A673 (cell line): ENCODE measurements at regions not wholly inside any gene's neighbourhood (a gene's known extent, or its start where the extent isn't known, plus 50 kb on each side); places are given as distances from the start of the nearest gene placed in this dataset.

Experiments
- BruUV-seq: library from RNA; stranded (reverse); fragments of 400-500 nt; replicated peaks from 2 replicates; lab custom pipeline; 2021; lab: Mats Ljungman, UMichigan
- CTCF ChIA-PET: fragments of 300-600 bp; sonication (Branson Sonifier 250); formaldehyde crosslinking; loops from one replicate; lab custom pipeline; 2022; ENCODE audit warnings: antibody characterized with exemption; lab: Charles Lee
- POLR2A ChIA-PET: fragments of 300-600 bp; sonication (Branson Sonifier 250); formaldehyde crosslinking; loops from one replicate; lab custom pipeline; 2022; ENCODE audit warnings: antibody characterized with exemption; ENCODE audit not compliant: low non-redundant PET; lab: Charles Lee
- DNase-seq: peaks from one replicate; pipeline ENCODE4 v3.0.0-alpha.2; 2015; ENCODE audit warnings: low spot score
- H3K27ac ChIP-seq: fragments of 200-600 bp; sonication (generic); 2 replicates; pipeline ENCODE4 v1.5.1; 2016; ENCODE audit warnings: mixed run types, low read depth, mild to moderate bottlenecking, mixed read lengths, antibody characterized with exemption, low read length; ENCODE audit not compliant: poor library complexity, severe bottlenecking
- H3K27me3 ChIP-seq: fragments of 200-600 bp; sonication (generic); replicated peaks from 2 replicates; pipeline ENCODE4 v1.6.1; 2017; ENCODE audit warnings: mixed run types, low read depth, mild to moderate bottlenecking, mixed read lengths, antibody characterized with exemption, low read length; ENCODE audit not compliant: insufficient read depth, poor library complexity
- H3K36me3 ChIP-seq: fragments of 200-600 bp; sonication (generic); 2 replicates; pipeline ENCODE4 v1.6.1; 2016; ENCODE audit warnings: mixed run types, mild to moderate bottlenecking, mixed read lengths, antibody characterized with exemption, low read length; ENCODE audit not compliant: insufficient read depth, poor library complexity, severe bottlenecking
- H3K4me1 ChIP-seq: fragments of 200-600 bp; sonication (generic); 2 replicates; pipeline ENCODE4 v1.6.1; 2017; ENCODE audit warnings: mixed run types, mild to moderate bottlenecking, mixed read lengths, antibody characterized with exemption, low read length; ENCODE audit not compliant: insufficient read depth, poor library complexity, severe bottlenecking
- H3K4me3 ChIP-seq: fragments of 200-600 bp; sonication (generic); 2 replicates; pipeline ENCODE4 v1.5.1; 2016; ENCODE audit warnings: low read depth, mixed run types, mild to moderate bottlenecking, mixed read lengths, low read length; ENCODE audit not compliant: poor library complexity, severe bottlenecking
- H3K9me3 ChIP-seq: fragments of 200-600 bp; sonication (generic); 2 replicates; pipeline ENCODE4 v1.6.1; 2016; ENCODE audit warnings: mixed run types, low read depth, mild to moderate bottlenecking, mixed read lengths, antibody characterized with exemption, low read length; ENCODE audit not compliant: poor library complexity, severe bottlenecking
- EZH2 ChIP-seq: fragments of 200-600 bp; sonication (generic); IDR thresholded peaks from 2 replicates; pipeline ENCODE4 v1.6.1; 2017; ENCODE audit warnings: borderline replicate concordance, low read depth, mild to moderate bottlenecking, mixed read lengths, antibody characterized with exemption, low read length; ENCODE audit not compliant: poor library complexity, severe bottlenecking
- intact Hi-C: fragments of 100-400 bp; cut with micrococcal nuclease; formaldehyde crosslinking; loops from one replicate; pipeline ENCODE4 v1.10.0; 2022; ENCODE audit not compliant: unreplicated experiment
- TF ChIP-seq, protein P1 (sequence below): fragments of 300-800, 200-600 bp; sonication (generic); conservative IDR thresholded peaks from 2 replicates; pipeline ENCODE4 v1.5.1; 2017; ENCODE audit warnings: low read depth, mild to moderate bottlenecking, antibody characterized with exemption, low read length, moderate library complexity, mixed read lengths

DNA sequence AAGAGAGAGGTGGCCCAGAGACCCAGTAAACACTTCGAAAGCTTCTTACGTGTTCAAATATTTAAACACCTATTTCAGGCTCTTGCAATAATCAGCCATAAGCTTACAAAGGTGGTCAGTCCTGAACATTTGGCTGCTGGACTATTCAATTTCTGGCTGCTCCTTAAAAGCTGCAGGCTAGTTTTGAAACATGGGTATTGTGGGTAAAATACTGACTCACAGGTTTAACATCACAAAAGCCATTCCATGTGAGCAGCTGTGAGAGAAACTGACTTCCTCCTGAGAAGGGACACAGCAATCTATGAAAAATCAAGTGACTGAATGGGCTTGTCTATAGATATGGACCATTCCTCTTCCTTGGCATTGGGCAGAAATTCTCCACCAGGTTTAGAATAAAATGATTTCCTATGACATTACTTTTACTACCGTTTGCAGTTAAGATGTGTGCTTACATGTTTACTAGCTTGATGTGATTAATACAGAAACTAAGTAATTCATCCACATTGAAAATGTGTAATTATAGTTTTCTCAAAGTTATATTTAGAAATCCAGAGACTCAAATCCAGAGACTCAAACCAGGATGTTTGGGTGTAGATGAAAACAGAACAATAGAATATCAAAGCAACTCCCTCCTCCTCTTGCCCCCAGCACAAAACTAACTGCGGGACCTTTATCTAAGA is 252.3 kb downstream of the GATA3 start:
- Histone ChIP-seq H3K27me3 (peaks cover 21% of the 10 kb centered on the region), H3K9me3 (no peaks in the 10 kb centered on the region), H3K4me1 (no peaks in the 10 kb centered on the region), H3K4me3 (no peak overlapping the region), H3K36me3 (no peaks in the 10 kb centered on the region), H3K27ac (no peak overlapping the region)
- POLR2A ChIA-PET = no interaction called here
- DNase-seq = no peak
- intact Hi-C loops = no loop called here
- CTCF ChIA-PET = no interaction called here
- BruUV-seq = no TSS peak
- TF ChIP-seq, protein P1, sequence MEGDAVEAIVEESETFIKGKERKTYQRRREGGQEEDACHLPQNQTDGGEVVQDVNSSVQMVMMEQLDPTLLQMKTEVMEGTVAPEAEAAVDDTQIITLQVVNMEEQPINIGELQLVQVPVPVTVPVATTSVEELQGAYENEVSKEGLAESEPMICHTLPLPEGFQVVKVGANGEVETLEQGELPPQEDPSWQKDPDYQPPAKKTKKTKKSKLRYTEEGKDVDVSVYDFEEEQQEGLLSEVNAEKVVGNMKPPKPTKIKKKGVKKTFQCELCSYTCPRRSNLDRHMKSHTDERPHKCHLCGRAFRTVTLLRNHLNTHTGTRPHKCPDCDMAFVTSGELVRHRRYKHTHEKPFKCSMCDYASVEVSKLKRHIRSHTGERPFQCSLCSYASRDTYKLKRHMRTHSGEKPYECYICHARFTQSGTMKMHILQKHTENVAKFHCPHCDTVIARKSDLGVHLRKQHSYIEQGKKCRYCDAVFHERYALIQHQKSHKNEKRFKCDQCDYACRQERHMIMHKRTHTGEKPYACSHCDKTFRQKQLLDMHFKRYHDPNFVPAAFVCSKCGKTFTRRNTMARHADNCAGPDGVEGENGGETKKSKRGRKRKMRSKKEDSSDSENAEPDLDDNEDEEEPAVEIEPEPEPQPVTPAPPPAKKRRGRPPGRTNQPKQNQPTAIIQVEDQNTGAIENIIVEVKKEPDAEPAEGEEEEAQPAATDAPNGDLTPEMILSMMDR = no peak
- no peak for TF ChIP-seq EZH2

DNA sequence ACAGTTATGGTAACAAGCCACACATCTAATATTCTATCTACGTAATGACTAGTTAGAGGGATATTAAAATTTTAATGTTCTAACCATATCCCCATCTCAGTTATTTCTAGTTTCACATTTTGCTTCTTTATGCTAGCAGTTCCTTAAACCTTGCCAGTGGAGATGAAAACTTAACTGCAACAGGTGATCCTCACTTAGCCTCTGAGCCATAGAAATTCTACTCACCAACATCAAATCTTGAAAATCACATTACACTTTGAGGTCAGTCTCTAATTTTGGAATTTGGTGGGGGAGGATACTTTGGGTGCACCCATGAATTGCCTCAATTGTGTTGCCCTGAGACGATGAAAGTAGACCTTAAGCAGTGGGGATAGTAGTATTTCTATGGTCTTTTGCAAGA is 256.4 kb downstream of the GATA3 start:
- BruUV-seq = no TSS peak
- Histone ChIP-seq H3K4me3 (no peak overlapping the region), H3K36me3 (no peaks in the 10 kb centered on the region), H3K4me1 (peaks cover 3% of the 10 kb centered on the region), H3K9me3 (no peaks in the 10 kb centered on the region), H3K27me3 (no peaks in the 10 kb centered on the region), H3K27ac (no peak overlapping the region)
- intact Hi-C loops = no loop called here
- ChIA-PET POLR2A (no interaction called here), CTCF (no interaction called here)
- TF ChIP-seq, protein P1 = no peak
- TF ChIP-seq EZH2 = no peak
- DNase-seq = no peak

DNA sequence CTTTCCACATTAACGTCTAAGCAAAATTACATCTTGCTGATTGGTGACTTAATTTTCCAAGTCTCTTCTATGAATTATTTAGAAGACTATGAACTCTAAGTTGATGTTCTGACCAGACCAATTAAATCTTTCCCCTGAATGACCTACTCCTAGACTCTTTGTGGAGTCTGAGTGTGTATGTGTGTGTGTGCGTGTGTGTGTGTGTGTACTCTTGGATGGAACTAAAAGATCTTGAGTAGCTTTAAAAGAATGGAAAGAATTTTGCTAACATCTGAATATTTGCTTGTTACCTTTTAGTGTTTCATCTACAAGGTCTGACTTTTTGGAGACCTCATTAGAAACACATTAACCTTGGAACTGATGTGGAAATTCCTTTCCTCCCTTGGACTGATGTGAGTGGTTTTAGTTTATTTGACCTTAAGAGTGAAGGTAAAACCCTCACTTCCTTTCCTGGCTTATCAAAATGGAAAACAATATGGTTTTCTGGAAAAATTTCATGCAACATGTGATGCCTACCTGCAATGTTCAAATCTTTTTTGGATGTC is 257.1 kb downstream of the GATA3 start:
- H3K27me3 ChIP-seq = no peaks in the 10 kb centered on the region
- ChIA-PET POLR2A (no interaction called here), CTCF (no interaction called here)
- H3K4me1 ChIP-seq = peaks cover 3% of the 10 kb centered on the region
- H3K27ac ChIP-seq = no peak overlapping the region
- DNase-seq = no peak
- no TSS peak for BruUV-seq
- H3K4me3 ChIP-seq = no peak overlapping the region
- no peaks in the 10 kb centered on the region for H3K9me3 ChIP-seq
- no peaks in the 10 kb centered on the region for H3K36me3 ChIP-seq
- no peak for TF ChIP-seq EZH2
- TF ChIP-seq, protein P1 = no peak
- intact Hi-C loops = no loop called here
